ENCODE measurements at regions not wholly inside any gene's neighbourhood (a gene's known extent, or its start where the extent isn't known, plus 50 kb on each side); places are given as distances from the start of the nearest gene placed in this dataset.

GRCh38 chr1:172810480-172811175 is 151.7 kb downstream of the FASLG start:
- no peak for DNase-seq

- no peak for DNase-seq
These were observed 152.8 kb downstream of the FASLG start for GRCh38 chr1:172811694-172812093.

GRCh38 chr1:172812118-172812517 is 153.2 kb downstream of the FASLG start:
- DNase-seq = no peak

- no peak for DNase-seq
These were observed 154.4 kb downstream of the FASLG start for GRCh38 chr1:172813330-172813729.

GRCh38 chr1:172814428-172814827 is 155.5 kb downstream of the FASLG start:
- no peak for DNase-seq

GRCh38 chr1:172815740-172816139 is 156.8 kb downstream of the FASLG start:
- DNase-seq = no peak

GRCh38 chr1:172818841-172819527 is 160.1 kb downstream of the FASLG start:
- DNase-seq = peak; percentile 63 to 65

- no peak for DNase-seq
These were observed 161.7 kb downstream of the FASLG start for GRCh38 chr1:172820475-172821158.

- peak; percentile 43 to 59 for DNase-seq
These were observed 162.8 kb downstream of the FASLG start for GRCh38 chr1:172821609-172822274.

- DNase-seq = no peak
These were observed 164.0 kb downstream of the FASLG start for GRCh38 chr1:172822886-172823285.

- no peak for DNase-seq
These were observed 164.6 kb downstream of the FASLG start for GRCh38 chr1:172823534-172823933.

- peak; percentile 57 to 60 for DNase-seq
These were observed 165.3 kb downstream of the FASLG start for GRCh38 chr1:172824209-172824608.

- DNase-seq = peak; percentile 45 to 69
These were observed 167.3 kb downstream of the FASLG start for GRCh38 chr1:172826096-172826741.

GRCh38 chr1:172827301-172827700 is 168.4 kb downstream of the FASLG start:
- DNase-seq = peak in 1 of 2 donors; percentile 42

GRCh38 chr1:172827841-172828240 is 168.9 kb downstream of the FASLG start:
- no peak for DNase-seq

GRCh38 chr1:172832006-172832725 is 173.3 kb downstream of the FASLG start:
- DNase-seq = no peak

- DNase-seq = no peak
These were observed 175.1 kb downstream of the FASLG start for GRCh38 chr1:172833954-172834353.

GRCh38 chr1:172834609-172835008 is 175.7 kb downstream of the FASLG start:
- no peak for DNase-seq

GRCh38 chr1:172835834-172836233 is 176.9 kb downstream of the FASLG start:
- DNase-seq = no peak

GRCh38 chr1:172837816-172838679 is 179.1 kb downstream of the FASLG start:
- no peak for DNase-seq

GRCh38 chr1:172838680-172839313 is 179.9 kb downstream of the FASLG start:
- no peak for DNase-seq

Data from inflammatory macrophage treated with lipopolysaccharide for 1 hour (primary cell).